ENCODE measurements at regions not wholly inside any gene's neighbourhood (a gene's known extent, or its start where the extent isn't known, plus 50 kb on each side); places are given as distances from the start of the nearest gene placed in this dataset.

DNA sequence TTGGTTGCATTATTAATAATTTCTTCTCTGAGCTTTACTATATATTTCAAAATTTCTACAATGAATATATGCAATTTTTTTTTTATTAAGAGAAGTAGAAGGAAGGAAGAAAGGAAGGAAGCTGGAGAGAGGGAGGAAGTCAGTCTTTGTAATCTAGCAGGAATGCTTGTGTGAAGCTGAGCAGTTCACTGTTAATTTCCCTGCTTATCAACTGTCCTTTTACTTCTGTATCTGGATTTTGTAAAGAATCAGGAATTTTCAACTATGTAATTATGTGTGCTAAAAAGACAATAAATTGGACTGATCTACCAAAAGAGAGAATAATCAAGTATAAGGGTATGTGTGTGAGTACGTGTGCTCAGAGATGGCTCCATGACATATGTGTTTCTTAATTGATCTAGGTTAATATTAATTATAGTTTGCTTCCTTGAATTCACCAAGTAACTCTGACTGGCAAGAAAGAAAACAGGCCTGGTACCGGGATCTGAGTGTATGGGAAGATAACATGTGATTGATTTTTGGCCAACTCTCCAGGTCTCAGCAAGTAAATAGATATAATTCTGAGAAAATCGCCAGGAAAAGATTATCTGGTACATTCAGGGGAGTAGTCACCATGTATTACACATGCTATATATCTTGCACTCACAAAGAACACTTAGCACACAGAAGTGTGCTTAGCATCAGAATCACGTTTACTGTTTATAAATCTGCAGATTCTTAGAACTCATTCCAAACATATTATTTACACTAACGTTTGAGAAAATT, 1758.8 kb upstream of the WWC1 start:
- no peak for DNase-seq (ENCODE audit: extremely low spot score, insufficient read length, low read depth)
- FAIRE-seq, result no peak

DNA sequence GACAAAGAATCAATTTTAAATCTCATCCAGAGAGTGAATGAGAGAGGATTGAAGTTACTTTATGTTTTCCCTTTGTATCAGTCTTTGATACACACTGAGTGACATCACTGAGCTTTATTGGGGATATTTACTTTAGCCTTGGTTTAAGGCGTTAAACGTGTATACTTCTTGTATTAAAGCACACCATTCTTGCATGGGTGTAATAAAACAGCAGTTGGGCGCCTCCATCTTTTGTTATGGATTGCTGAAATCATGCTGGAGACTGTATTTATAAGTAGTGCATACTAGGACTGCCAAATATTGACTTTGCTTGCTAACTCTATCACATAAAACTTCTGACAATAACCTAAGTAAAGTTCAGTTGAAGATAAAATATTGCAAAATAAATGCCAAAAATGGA, 1755.8 kb upstream of the WWC1 start:
- no peak for FAIRE-seq
- DNase-seq (ENCODE audit: extremely low spot score, insufficient read length, low read depth), result no peak

DNA sequence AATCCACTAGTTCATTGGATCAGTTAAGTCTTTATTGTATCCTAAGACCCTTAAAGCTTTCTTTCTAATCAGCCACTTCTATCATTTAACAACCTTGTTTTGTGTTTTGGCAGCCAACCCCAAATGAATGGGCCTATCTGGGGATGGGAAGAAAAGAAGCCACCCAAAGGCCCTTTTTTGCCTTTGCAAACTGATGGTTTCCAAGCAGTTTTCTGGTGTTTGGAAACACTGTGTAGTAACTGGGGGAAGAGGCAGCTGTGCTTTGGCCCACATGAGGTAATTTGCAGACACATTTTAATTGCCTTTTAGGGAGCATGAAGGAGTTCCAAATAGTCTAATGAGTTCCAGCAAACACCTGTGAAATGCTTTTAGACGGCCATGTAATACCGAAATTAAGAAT, 1751.3 kb upstream of the WWC1 start:
- no peak for FAIRE-seq
- DNase-seq (ENCODE audit: extremely low spot score, insufficient read length, low read depth), result no peak

DNA sequence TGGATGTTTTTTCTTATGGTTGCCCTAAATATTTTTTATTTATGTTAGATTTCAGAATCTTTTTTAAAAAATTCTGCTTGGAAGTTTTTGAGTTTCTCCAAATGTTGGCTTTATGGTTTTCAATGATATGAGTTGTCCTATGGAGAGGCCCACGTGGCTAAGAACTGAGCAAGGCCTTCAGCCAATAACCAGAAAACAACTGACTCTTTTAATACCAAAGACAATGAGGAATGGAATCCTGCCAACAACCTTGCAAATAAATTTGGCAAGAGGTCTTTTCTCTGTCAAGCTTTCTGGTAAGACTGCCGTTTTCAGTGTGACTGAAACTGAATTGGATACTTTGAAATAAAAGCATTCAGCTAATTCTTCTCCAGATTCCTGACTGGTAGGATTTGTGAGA, 1740.1 kb upstream of the WWC1 start:
- DNase-seq (ENCODE audit: extremely low spot score, insufficient read length, low read depth), result no peak
- FAIRE-seq, result no peak

DNA sequence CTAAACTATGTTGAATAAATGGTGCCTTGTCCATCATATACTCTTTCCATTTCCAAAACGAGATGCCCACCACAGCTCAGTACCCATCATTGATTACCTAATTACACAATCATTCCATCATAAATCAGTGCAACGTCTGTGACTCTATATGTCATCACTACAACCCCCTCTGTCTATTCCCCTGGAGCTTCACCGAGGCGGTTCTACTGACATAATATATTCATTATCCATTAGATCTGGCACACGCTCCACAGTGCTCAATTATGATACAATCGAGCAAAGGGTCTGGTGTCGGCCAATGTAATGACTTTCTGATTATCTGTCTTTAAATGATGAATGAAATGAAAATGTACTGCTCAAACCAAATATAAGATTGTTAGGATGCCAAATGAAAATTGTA, 1737.7 kb upstream of the WWC1 start:
- FAIRE-seq, result no peak

DNA sequence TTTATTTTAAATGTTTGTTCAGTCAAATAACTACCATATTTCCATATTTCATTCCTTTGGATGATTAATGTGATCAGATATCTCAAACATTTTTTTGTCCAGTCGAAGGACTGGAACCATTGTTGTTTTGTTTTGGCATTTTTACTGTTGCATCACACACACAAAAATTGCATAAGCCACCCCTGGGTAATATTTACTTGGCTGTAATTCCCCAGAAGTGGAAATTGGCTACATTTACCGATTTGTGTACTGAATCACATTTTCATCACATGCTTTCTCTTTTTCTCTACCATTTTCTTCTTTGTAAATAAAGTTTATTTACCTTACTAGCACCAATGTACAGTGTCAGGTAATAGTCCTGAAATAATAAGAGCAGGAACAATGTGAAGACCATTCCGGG, 1729.7 kb upstream of the WWC1 start:
- no peak for DNase-seq (ENCODE audit: extremely low spot score, insufficient read length, low read depth)
- FAIRE-seq, result no peak

More for the DNA sequence above, 1737.7 kb upstream of the WWC1 start:
- DNase-seq (ENCODE audit: extremely low spot score, insufficient read length, low read depth), result no peak

DNA sequence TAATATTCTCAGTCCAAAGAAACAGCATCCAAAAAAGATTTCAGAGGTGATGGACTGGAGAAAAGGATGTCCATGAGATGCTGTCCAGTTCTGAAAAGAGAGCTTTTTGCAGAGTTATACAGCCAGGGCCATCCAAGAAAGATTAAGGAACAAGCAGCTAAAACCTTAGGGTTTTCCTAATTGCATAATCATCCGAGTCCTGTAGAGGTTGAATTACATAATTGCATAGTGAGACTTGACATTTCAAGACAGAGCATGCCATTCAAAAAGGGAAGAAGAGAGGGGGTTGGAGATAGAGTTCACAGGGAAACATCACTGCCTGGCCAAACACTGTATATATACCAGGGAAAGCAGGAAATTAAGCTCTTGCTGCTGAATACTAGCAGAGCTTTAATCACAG, 1729.2 kb upstream of the WWC1 start:
- DNase-seq (ENCODE audit: extremely low spot score, insufficient read length, low read depth), result no peak
- FAIRE-seq, result no peak

DNA sequence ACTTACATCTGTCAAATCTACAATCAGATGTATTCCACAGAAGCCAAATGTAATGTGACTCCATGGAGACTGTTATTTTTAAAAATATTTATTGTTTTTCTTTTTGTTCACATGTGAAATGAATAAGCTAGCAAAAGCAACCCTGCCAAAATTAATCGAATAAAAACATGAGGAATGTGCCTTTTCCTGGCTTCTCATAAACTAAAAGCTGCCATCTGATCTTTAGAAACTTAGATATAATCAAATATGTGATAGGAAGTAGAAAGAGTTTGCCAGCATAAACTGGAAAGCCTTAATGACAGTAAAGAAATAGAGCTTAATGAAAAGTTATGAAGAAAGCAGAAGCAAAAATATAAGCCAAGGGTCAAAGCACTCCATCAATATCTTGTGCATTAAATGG, 1724.7 kb upstream of the WWC1 start:
- no peak for DNase-seq (ENCODE audit: extremely low spot score, insufficient read length, low read depth)
- FAIRE-seq, result no peak

DNA sequence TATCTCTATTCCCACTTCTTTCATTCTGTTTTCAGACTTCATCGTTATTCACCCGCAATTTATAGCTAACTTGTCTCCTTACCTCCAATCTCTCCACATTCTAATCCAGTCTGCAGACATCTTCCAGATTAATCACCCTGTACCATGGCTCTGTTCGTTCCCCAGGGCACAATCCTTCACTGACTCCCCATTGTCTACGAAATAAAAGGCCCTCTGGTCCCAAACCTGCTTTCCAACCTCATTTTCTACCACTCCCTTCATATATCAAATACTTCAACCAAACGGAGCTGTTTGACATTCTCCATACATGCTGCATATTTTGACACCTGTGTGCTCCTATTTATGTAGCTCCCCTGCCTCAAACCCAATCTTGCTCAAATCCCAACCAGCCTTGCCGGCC, 1720.6 kb upstream of the WWC1 start:
- DNase-seq (ENCODE audit: extremely low spot score, insufficient read length, low read depth) (no peak), FAIRE-seq (no peak)

DNA sequence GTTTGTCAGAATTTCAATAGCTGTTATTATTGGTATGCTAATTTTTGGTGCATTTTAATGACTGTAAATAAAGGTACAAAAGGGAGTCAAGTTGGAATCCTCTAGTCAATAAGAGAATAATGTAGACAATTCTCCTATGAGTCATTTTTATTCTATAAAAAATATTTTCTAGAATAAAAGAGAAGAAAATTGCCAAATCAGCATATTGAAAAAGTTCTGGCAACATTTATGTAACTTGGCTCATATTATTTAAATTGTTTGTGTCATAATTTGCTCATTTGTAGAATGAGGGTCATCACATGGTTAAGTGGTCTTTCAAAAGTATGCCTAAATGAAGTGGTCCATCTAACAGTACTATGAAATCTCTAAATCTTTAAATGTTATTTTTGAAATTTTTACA, 1719.8 kb upstream of the WWC1 start:
- no peak for FAIRE-seq
- DNase-seq (ENCODE audit: extremely low spot score, insufficient read length, low read depth), result no peak

DNA sequence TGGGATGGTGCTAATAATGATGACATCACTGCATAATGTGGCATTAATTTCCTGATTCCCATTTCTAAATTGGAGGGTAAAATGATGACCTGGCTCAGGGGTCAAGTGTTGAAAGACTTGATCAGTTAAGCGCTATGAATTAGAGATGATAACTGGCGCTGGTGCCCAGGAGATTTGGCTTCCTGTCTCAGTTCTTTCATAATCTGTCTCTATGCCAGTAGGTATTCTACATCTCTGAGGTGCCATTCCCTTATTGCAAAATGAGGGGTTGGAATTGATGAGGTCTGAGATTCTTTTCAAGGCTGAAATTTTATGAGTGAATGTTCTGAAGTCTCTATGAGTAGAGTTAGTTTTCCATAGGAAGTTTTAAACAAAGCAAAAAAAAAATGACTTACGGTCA, 1715.1 kb upstream of the WWC1 start:
- no peak for DNase-seq (ENCODE audit: extremely low spot score, insufficient read length, low read depth)
- no peak for FAIRE-seq

DNA sequence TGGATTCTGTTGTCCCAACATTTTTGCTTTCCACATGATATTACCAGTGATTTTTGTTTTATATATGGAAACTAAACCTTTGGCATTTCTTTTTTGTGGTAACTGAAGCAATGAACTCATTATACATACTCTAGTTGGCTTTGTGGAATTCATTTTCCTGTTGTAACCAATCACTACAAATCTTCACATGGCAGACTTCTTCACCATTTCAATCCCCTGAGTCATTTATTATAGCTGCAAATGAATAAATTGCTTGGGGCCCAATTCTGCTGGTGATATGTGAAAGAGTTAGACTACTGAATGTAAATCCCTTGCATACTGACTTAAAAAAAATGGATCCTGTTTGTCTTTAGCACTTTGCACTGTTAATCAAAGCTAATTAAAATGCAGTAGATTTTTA, 1709.6 kb upstream of the WWC1 start:
- no peak for DNase-seq (ENCODE audit: extremely low spot score, insufficient read length, low read depth)
- FAIRE-seq, result no peak

DNA sequence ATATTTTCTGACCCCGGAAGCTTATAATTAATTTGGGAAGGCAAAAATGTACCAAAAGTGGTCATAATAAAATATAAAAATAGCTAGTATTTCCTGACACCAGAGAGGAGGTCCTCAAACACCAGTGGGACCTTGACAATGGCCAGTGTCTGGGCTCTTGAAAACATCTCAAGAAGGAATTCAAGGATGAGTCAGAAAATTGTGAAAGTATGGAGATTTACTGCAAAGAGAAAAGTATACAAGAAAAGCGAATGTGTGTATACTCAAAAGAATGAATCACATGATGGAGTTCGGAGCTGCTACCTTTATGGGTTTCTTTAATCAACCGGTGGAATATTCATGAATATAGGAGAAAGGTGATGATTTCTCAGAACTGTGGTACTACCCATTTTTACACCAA, 1709.0 kb upstream of the WWC1 start:
- FAIRE-seq, result no peak
- no peak for DNase-seq (ENCODE audit: extremely low spot score, insufficient read length, low read depth)

DNA sequence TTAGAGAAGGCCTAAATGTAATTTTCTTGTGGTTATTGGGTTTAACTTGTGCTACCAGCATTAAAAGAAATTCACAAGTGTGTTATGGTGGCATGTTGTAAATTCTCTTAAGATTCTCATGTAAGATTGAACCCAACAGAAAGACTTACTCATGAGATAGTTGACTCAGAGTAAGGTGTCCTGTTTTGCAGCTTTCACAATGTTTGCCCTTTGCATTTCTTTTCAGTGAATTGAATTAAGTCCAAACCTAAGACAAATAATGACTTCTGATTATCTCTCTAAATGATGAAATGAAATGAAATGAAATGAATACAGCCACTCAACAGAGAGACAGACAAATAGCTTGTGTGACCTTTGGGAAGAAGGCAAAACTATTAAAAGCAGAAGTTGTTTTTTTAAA, 1696.9 kb upstream of the WWC1 start:
- DNase-seq (ENCODE audit: extremely low spot score, insufficient read length, low read depth) (no peak), FAIRE-seq (no peak)

DNA sequence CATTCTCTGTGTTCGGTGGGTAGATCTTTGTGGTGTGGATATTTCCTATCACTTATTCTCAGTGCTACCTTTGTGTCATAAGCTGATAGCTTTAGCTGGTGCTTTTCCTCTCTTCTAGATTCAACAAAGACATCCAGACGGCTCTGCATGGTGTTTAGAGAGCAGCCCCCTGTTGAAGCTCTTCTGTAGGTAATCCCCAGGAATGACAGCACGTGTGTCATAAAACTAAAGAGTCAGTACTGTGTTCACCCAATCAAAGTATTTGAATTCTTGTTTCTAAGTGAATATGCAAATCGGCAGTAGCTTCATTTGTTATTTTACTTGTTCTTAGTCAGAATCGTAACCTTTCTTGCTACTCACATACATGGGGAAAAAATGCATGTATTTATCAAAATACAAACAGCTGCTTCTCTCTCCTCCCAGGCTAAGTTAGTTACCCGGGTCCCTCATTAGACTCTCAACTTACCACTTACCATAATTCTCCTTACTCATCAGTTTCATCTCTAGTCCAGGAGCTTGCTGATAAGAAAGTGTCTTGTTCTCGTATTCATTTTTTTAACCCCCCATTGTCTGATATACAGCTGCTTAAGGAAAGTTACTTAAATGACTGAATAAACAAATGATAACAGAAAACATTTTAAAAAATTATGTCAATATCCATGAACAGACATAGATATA, 1696.0 kb upstream of the WWC1 start:
- FAIRE-seq, result no peak
- DNase-seq (ENCODE audit: extremely low spot score, insufficient read length, low read depth), result no peak

DNA sequence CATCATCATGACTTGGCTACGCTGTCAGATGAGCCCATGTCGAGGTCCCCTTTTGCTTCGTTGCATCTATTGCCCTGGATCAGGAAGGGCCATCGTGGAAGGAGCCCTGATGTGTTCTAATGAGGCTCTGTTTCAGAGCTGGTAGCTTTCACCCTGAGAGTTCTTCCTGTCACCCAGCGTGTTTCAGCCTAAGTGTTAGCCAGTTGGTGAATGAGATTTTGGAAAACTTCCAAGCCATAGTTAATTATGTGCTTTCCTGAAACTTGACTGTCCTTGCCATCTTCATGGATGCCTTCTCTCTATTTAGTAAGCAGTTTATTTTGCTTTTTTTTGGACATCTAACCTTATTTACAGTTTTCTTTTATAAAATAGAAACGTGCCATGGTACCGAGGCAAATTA, 1695.4 kb upstream of the WWC1 start:
- FAIRE-seq (no peak), DNase-seq (ENCODE audit: extremely low spot score, insufficient read length, low read depth) (no peak)

DNA sequence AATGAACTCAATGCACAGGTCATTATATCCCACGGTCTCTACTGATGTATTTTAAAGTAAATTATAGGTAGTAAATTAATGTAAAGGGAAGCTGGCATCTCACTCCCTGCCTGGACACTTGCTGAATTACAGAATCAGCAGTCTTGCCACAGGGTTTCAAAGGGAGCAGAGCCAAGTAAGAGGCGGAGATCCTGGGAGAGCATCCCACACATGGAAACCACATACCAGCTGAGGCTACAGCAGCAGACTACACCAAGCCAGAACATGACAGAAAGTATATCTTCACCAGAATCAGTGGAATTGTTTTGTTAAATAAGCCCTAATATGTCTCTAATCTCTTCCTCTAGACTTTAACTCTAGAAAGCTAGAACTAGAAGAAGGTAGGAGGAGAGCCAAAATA, 1689.2 kb upstream of the WWC1 start:
- DNase-seq (ENCODE audit: extremely low spot score, insufficient read length, low read depth), result no peak

DNA sequence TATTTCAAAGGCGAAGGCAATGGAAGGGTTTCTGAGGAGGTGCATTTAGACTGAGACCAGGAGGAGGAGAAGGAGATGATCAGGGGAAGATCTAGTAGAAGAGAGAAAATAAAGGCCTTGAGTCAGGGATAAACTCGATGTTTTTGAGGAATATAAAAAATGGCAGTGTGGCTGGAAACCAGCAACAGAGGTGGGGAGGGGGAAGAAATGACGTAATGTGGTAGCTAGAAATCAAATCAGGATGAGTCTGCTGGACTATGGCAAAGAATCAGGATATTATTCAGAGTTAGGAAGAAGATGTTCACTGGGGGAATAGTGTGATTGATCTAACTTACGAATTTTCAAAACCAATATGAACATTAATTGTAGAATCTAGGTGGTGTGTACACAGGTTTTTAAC, 1673.9 kb upstream of the WWC1 start:
- DNase-seq (ENCODE audit: extremely low spot score, insufficient read length, low read depth), result no peak
- FAIRE-seq, result no peak

More for the DNA sequence above, 1689.2 kb upstream of the WWC1 start:
- FAIRE-seq, result no peak

DNA sequence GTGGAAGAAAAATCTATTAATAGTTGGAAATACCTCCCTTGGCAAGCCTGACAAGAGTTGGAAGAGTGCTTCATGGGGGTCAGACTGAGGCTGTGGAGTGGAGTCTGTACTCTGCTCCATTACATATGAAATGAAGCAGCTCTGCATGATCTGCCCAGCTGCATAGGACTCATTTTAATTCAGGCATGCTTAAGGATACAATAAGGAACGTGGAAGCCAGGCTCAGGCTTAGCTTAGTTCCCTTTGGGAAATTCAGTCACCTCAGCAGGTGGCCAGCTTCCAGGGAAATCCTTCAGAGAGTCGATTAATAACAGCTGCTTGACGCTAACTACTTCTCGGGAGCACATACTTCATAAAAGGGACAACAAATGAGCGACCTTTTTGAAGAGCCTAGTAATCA, 1672.9 kb upstream of the WWC1 start:
- no peak for DNase-seq (ENCODE audit: extremely low spot score, insufficient read length, low read depth)
- FAIRE-seq, result no peak

DNA sequence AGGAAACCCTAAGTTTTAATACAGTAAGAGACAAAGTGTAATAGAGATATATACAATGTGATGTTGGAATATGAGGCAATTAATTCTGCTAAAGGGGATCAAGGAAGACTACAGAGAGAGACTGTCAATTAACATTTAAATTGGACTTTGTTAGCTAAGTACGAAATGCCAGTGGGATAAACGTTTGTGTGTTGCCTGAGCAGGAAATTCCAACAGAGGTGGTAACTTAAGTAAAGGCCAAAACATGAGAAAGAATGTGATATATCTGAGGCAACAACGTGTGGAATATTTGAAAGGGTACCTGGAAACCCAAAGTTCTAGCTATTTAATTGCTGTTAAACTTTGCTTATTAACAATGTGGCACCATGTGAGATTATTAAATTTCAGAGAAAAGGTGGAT, 1666.9 kb upstream of the WWC1 start:
- DNase-seq (ENCODE audit: extremely low spot score, insufficient read length, low read depth) (no peak), FAIRE-seq (no peak)

DNA sequence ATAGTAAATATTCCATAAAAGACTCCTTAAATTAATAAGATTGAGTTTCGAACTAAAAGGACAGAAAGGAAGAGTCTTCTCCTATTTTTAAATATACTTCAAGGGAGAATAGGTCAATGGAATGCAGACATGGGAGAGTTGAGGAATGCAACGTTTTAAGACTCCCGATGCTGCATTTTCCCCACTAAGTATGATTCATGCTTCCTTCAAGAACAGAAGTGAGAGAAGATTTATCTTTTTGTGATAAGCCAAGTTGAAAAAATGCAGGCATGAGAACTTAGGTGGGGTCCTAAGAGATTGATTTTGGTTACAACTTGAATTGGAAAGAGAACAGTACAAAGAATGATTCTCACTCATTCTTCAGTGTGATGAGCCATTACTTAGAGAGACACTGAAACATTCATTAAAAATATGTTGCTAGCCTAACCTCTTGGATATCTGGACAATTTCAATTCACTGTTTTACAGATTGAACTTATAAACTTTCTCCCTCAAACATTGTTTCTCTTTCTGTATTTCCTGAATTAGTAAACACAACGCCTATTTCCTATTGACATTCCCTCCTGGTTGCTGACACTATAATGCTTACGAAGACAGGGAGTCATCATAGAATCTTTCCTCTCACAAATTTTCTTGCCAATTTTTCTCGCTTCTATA, 1666.1 kb upstream of the WWC1 start:
- no peak for DNase-seq (ENCODE audit: extremely low spot score, insufficient read length, low read depth)
- FAIRE-seq, result no peak

Measured in GM18507 (cell line).